GM18858 (cell line): ENCODE measurements at regions not wholly inside any gene's neighbourhood (a gene's known extent, or its start where the extent isn't known, plus 50 kb on each side); places are given as distances from the start of the nearest gene placed in this dataset.

ENCODE experiments used
- ATAC-seq: cut with Tn5 transposase; IDR thresholded peaks from one replicate; pipeline ENCODE4 v1.9.1; 2021; ENCODE audit not compliant: unreplicated experiment

DNA sequence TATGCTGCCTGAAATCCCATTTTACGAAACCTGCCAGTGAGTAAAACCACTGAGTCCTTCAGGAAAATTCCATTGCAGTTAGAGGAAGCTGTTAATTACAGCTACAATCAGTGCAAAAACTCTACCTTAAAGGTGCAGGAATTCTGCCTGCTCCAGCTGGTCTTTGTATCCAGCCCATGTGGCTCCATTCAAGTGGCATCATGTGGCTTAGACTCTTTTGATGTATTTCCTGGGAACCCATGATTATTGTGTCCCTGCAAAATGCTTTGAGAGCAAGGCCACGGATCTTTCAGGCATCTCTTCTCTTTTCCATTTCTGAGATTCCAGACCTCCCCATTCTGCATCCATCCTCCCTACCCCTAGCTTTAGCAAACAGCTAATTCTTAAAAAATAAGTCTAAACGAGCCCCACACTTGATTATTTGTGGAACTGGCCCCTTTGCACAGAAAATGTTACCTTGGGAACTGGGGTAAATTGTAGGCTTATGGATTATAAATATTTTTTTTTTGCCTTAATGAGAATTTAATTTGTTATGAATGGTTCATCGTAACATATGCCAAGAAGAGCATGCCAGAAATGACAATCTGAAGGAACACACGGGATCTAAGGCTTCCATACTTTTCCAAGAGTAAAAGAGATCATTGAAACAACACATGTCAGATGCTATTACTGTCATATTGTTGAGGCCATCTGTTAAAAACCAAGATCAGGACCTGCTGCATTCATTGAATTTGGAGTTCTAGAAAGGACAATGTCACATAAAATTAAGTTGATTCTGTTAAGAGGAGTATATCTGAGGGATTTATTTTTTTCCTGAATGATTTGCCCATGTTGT is 144.6 kb downstream of the TPH2 start:
- ATAC-seq, result no peak

- no peak for ATAC-seq
These were observed 145.4 kb downstream of the TPH2 start for GRCh38 chr12:72084061-72084460.

GRCh38 chr12:72084880-72085279 is 146.2 kb downstream of the TPH2 start:
- ATAC-seq, result no peak

DNA sequence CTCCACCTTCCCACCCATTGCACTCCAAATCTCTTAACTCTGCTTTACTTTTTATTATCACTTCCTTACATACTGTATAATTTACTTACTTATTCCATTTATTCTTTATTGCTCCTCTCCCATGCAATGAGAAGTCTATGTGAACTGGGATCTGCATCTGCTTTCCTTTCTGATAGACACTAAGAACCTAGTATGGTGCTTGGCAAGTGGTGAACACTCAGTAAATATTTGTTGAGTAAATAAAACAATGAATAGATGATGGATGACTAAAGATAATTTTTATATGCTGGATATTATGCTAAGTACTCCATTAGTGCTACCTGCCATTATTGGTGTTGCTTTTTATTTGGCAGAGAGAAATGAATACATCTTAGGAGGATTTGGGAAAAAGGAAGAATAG is 151.0 kb downstream of the TPH2 start:
- ATAC-seq, result no peak

DNA sequence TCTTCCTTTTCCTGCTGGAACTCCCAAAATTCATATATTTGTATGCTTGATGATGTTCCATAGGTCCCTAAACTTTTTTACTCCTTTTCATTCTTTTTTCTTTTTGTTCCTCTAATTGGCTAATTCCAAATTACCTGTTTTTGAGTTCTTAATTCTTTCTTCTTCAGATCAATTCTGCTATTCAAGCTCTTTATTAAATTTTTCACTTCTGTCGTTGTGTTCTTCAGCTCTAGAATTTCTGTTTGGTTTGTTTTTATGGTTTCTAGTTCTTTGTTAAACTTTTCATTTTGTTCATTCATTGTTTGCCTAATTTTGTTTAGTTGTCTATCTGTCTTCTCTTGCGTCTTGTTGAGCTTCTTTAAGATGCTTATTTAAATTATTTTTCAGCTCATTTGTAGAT is 154.8 kb downstream of the TPH2 start:
- no peak for ATAC-seq

- ATAC-seq, result no peak
These were observed 155.3 kb downstream of the TPH2 start for GRCh38 chr12:72093930-72094329.

DNA sequence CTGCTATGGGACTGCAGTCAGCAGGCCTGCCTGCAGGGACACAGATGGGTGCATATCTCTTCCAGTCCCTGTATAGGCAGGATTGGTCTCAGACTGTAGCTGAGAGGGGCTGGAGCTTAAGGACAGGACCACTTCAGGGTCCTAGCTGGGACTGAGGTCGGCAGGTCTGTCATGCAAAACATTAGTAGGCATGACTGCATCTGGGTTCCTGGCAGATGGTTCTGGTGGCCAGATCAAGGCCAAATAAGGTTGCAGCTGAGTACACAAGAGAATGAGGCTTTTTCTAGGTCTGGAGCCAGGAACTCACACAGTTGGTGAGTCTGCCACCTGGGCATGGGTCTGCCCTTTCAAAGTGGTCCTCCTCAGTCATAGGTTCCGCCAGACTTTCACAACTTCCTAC is 155.8 kb downstream of the TPH2 start:
- ATAC-seq, result no peak

DNA sequence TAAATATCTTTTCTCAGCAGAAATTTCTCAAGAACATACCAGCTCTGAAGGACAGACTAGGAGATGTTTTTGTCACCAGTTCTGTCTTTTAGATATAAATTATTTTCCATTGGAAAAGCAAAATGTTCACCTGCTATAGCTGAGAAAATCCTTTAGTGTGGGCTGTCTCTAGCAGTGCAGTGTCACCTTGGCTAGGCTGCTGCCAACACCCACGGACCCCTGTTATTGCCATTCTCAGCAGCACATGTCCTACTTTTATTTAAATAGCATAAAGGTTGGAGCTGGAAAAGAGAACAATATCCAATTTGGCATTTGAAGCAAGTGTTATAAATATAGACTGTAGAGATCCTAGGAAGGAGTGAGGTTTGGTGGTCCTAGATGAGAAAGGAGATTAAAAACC is 156.4 kb downstream of the TPH2 start:
- ATAC-seq, result no peak

DNA sequence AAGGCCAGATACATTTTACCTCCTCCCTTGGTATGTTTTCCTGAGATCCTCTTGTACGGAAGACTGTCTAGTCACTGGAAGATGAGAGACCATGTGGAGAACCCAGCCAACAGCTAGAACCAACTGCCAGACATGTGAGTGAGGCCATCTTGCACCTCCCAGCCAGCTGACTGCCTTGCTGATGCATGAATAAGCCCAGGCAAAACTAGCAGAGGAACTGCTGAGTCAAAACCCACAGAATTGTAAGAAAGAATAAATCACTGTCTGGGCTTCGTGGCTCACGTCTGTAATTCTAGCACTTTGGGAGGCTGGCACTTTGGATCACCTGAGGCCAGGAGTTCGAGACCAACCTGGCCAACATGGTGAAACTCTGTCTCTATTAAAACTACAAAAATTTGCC is 160.0 kb downstream of the TPH2 start:
- no peak for ATAC-seq

DNA sequence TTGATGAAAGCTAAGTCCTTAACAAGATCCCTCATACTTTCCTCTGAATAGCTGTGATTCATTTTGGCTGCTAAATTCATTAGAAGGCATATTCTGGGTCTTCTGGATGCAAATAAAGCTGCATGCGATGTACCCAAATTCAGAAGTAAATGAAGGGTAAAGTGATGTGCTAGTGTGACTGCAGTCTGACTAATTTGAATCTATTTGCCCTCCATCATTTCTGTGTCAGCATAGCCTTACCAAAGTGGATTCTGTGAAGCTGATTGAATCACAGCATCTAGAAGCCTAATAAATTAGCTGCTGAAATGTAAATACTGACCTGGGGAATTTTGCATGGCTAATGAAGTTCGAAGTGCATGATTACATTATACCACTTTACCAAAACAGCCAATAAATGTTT is 162.2 kb downstream of the TPH2 start:
- no peak for ATAC-seq

DNA sequence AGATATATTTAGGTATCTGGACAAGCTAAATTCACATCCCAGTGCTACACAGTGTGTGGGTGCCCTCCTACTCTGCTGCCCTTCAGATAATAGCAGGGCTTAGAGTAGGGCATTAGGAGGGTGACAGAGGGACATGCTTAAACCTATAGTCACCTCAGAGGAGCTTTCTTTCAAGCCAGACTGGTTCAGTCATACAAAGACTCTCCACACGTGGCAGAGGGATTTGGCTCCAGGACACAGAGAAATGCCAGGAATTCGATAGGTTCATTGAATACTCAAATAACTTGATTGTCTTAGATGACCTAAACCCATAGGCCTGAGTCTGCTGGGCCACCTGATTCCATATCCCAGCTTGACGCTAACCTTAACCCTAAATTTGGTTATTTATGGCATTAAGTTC is 163.5 kb downstream of the TPH2 start:
- ATAC-seq, result no peak

DNA sequence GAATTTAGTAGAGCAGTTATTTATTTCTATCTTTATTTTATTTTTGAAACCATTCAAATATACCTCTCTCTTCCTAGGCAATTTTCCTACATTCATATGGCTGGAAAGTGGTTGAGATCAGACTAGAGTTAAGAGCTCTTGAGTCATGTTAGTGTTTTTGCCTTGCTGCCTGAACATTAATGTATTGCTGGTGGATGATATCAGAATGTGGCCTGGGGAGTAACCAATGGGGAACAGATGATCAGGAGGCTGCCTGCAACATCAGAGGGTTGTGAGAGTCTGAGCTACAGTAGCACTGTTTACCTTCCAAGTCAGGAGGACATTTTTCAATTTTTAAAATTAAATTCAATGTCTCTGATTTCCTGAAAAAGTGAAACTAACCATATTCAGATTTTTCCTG is 166.3 kb upstream of the TRHDE start:
- no peak for ATAC-seq

DNA sequence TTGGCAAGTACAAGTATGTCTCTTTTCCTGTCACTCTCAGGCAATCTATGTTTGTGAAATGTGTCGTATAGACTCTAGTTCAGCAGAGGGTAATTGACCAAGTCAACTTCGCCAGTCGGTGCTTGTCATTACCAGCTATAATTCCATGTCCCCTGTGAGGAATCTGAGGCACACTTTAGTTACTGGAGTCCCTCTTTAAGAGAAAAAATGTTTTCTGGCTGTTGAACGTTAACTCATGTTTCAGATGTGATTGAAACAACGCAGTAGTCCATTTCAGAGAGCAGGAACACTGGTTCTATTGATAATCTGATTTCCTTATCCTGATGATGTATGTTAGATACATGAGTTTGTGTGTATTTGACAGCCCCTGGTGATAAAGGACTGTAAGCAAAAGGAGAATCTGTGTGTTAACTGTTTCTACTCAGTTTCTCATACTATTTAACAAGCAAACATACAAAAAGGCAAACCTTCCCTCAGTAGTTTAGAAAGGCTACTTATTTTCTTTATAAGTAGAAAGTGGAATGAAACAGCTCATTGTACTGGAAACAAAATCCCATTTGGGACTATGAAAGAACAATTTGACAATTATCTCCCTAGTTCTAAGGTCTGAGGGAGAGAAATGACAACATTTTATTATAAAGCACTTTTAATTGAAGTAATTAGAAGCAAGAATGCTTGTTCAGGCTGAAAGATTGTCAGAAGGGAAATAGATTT is 161.1 kb upstream of the TRHDE start:
- ATAC-seq, result no peak

GRCh38 chr12:72111706-72112105 is 160.5 kb upstream of the TRHDE start:
- ATAC-seq, result no peak

GRCh38 chr12:72133497-72134055 is 138.6 kb upstream of the TRHDE start:
- ATAC-seq, result no peak

DNA sequence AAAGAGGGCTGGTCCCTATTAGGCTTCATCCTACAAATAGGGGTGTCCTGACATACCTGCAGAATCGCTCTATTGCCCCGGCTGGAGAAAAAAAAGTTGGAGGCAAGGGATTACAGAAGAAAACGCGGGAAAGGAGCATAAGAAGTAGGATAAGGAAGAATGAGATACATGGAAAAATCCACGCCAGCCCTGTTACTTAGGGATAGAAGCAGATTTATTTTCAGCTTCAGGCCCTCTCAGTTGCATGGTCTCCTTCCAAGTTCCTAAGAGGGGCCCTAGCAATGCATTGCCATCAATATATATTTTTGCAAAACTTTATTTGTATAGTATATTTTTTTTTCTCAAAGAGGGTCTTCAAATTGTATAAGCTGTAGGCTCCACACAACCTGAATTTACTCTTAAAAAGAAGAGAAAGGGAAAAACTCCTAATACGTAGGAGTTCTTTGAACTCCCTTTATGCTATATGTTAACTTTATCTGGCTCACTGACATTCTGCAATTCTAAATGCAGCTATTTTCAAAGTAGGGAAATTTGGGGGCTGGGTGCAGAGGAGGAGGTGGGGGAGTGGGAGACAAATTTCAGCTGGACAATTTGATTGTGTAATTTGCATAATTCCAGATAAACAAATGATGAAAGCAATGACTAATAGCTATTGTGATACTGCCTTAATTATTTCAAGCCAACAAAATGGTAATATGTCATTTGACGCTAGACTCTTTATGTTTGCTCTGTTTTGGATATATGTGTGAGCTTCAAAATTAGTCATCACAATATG is 137.7 kb upstream of the TRHDE start:
- ATAC-seq, result no peak

DNA sequence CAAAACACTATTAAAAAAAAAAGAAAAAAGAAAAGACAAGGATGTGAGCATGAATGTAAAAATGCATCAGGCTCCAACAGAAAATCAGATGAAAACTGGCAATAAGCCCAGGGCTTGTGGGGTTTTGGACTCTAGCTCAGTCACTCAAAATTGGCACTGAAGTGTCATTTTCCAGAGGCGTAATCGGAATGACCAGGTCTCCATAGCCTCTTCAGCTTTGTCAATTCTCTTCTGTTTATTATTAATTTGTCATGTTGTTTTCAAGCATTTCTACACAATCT is 137.2 kb upstream of the TRHDE start:
- no peak for ATAC-seq

- no peak for ATAC-seq
These were observed 135.4 kb upstream of the TRHDE start for GRCh38 chr12:72136792-72137191.

GRCh38 chr12:72139411-72139810 is 132.8 kb upstream of the TRHDE start:
- ATAC-seq, result no peak

DNA sequence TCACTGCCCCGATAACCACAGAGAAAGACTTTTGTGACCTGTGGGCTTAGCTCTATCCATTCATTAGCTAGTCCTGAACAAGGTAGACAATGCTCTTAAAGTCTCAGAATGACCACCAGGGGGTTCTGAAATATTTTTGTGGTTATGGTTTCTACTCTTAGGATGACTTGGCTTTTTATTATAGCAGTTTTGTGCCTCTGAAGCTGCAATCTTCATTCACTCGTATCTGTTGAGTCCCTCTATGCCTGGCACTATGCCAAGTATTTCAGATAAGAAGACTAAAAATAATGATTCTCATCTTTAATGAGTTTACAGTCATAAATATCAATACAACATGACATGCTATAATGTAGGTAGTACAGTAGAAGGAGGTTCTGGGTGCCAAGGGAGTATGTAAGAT is 130.8 kb upstream of the TRHDE start:
- ATAC-seq, result peak; percentile 100

- no peak for ATAC-seq
These were observed 127.6 kb upstream of the TRHDE start for GRCh38 chr12:72144553-72144952.

GRCh38 chr12:72146495-72146894 is 125.7 kb upstream of the TRHDE start:
- no peak for ATAC-seq
